Transverse colon (tissue), 4 donors: ENCODE measurements at regions not wholly inside any gene's neighbourhood (a gene's known extent, or its start where the extent isn't known, plus 50 kb on each side); places are given as distances from the start of the nearest gene placed in this dataset.

Experiments used
- DNase-seq: peaks from one replicate; pipeline ENCODE4 v3.0.0-alpha.2; 2019
- H3K27ac ChIP-seq, 4 donors: fragments of 200-600 bp; sonication (generic); 2 replicates each; pipeline ENCODE4 v1.5.1; 2016 to 2018; ENCODE audit warnings: inconsistent platforms in 4 of 4
- H3K27me3 ChIP-seq: fragments of 200-600 bp; sonication (generic); 2 replicates; pipeline ENCODE4 v1.5.1; 2017; ENCODE audit warnings: inconsistent platforms
- H3K36me3 ChIP-seq, 4 donors: fragments of 200-600 bp; sonication (generic); 2 replicates each; pipeline ENCODE4 v1.5.1; 2017 to 2019; ENCODE audit warnings: inconsistent platforms in 4 of 4
- H3K4me1 ChIP-seq, 4 donors: fragments of 200-600 bp; sonication (generic); 2 replicates each; pipeline ENCODE4 v1.5.1; 2017 to 2020; ENCODE audit warnings: inconsistent platforms in 4 of 4
- H3K4me3 ChIP-seq, 4 donors: fragments of 200-600 bp; sonication (generic); 1 replicate in 1 of 4; 2 replicates in 3 of 4; pipeline versions ENCODE4 v1.5.1 to v1.6.1; 2017 to 2019; ENCODE audit warnings: inconsistent platforms in 4 of 4
- H3K9me3 ChIP-seq, 2 donors: fragments of 200-600 bp; sonication (generic); 2 replicates each; pipeline ENCODE4 v1.5.1; 2017 to 2019; ENCODE audit warnings: inconsistent platforms in 2 of 2
- EP300 ChIP-seq: sonication (generic); formaldehyde crosslinking; IDR thresholded peaks from one replicate; pipeline ENCODE4 v1.6.1; 2017; ENCODE audit warnings: antibody characterized with exemption, low read depth
- POLR2A ChIP-seq: fragments of 450-650 bp; IDR thresholded peaks from one replicate; pipeline ENCODE4 v1.6.1; 2016; ENCODE audit warnings: antibody characterized with exemption, mild to moderate bottlenecking, moderate library complexity
- POLR2AphosphoS5 ChIP-seq, 3 donors: sonication (generic); formaldehyde crosslinking; IDR thresholded peaks; one replicate each; pipeline ENCODE4 v1.6.1; 2016; ENCODE audit warnings: antibody characterized with exemption in 3 of 3
- WGBS, 2 donors: methylation state at CpG; one replicate each; pipeline ENCODE4 v1.1.5; 2018; ENCODE audit warnings: low coverage in 1 of 2; 5-methylcytosine and 5-hydroxymethylcytosine counted together
- in situ Hi-C, 4 donors: fragments of 200-750 bp; cut with MboI; loops; one replicate each; pipeline versions ENCODE4 v1.15.0 to v1.15.1; 2017; ENCODE audit warnings: low sequenced_read_pairs in 3 of 4, low pct_ligation_motif_present in 1 of 4, low pct_unique_long_range_greater_than_20kb in 1 of 4
- intact Hi-C: fragments of 100-400 bp; cut with DNase I; formaldehyde crosslinking; loops from one replicate; pipeline ENCODE4 v1.15.1; 2023; ENCODE audit warnings: low total_unique reads
- TF ChIP-seq, protein P1 (sequence below), 5 experiments: fragments of 200-600 bp in 3 of 5; fragments of 450-650 bp in 2 of 5; sonication (generic) in 3 of 5; IDR thresholded peaks; 1 replicate in 2 of 5; 2 replicates in 3 of 5; pipeline ENCODE4 v1.5.1; 2016 to 2017; ENCODE audit warnings: antibody characterized with exemption in 5 of 5, inconsistent platforms in 3 of 5, mild to moderate bottlenecking in 2 of 5, moderate library complexity in 1 of 5

DNA sequence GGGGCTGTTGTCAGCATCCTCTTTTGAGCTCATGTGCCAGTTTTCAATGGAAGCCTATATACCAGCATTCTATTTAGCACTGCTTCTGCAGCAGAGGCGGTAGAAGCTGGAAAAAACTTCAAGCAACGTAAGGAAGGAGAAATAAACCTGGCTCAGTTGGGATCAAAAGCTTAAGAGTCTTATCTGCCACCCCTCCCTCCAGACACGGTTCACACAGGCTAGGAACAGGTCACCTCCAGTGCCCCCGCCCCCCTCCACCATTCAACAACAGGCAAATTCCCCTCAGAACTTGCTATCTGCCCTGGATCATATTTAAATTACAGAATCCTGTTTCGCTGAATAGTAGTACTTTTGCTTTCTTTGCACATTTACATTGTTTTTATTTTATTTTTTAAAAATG is 384.8 kb upstream of the PKDCC start:
- in situ Hi-C loops (no loop called here), intact Hi-C loops (no loop called here)
- no peaks in the 10 kb centered on the region for H3K9me3 ChIP-seq
- no peaks in the 10 kb centered on the region for H3K36me3 ChIP-seq
- H3K27ac ChIP-seq = no peak overlapping the region
- H3K4me1 ChIP-seq = no peaks in the 10 kb centered on the region
- no peak overlapping the region for H3K4me3 ChIP-seq
- no peaks in the 10 kb centered on the region for H3K27me3 ChIP-seq
- TF ChIP-seq, protein P1, sequence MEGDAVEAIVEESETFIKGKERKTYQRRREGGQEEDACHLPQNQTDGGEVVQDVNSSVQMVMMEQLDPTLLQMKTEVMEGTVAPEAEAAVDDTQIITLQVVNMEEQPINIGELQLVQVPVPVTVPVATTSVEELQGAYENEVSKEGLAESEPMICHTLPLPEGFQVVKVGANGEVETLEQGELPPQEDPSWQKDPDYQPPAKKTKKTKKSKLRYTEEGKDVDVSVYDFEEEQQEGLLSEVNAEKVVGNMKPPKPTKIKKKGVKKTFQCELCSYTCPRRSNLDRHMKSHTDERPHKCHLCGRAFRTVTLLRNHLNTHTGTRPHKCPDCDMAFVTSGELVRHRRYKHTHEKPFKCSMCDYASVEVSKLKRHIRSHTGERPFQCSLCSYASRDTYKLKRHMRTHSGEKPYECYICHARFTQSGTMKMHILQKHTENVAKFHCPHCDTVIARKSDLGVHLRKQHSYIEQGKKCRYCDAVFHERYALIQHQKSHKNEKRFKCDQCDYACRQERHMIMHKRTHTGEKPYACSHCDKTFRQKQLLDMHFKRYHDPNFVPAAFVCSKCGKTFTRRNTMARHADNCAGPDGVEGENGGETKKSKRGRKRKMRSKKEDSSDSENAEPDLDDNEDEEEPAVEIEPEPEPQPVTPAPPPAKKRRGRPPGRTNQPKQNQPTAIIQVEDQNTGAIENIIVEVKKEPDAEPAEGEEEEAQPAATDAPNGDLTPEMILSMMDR (IDR thresholded peaks at IDR 0.05) = no peak
- TF ChIP-seq EP300 (no peak), POLR2AphosphoS5 (IDR thresholded peaks at IDR 0.05) (no peak), POLR2A (no peak)
- WGBS, 2 donors = 68 to 85% methylated on average over 2 to 5 of the region's 5 CpGs
- no peak for DNase-seq

DNA sequence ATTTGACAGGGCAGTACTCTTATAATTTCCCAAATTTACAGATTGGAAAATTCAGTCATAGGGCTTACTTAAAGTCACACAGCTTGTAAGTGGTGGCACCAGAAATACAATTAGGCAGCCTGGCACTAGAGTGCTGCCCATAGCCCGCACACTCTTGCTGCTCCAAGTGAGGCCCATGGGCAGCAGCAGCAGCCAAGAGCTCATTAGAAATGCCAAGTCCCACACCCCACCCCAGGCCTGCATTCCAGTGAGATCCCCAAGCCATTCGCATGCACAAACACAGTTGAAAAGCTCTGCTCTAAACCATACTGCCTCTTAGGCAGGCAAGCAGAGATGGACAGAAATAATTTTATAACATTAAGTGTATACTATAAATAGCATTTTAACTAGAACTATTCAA is 379.3 kb upstream of the PKDCC start:
- Histone ChIP-seq H3K9me3 (no peaks in the 10 kb centered on the region), H3K36me3 (no peaks in the 10 kb centered on the region), H3K4me3 (no peak overlapping the region), H3K27ac (no peak overlapping the region), H3K4me1 (no peaks in the 10 kb centered on the region), H3K27me3 (no peaks in the 10 kb centered on the region)
- intact Hi-C loops = no loop called here
- in situ Hi-C loops = no loop called here
- 75 to 80% methylated on average over 1 to 2 of the region's 2 CpGs for WGBS, 2 donors
- DNase-seq = no peak
- TF ChIP-seq POLR2A = no peak
- TF ChIP-seq, protein P1 (IDR thresholded peaks at IDR 0.05) = no peak

DNA sequence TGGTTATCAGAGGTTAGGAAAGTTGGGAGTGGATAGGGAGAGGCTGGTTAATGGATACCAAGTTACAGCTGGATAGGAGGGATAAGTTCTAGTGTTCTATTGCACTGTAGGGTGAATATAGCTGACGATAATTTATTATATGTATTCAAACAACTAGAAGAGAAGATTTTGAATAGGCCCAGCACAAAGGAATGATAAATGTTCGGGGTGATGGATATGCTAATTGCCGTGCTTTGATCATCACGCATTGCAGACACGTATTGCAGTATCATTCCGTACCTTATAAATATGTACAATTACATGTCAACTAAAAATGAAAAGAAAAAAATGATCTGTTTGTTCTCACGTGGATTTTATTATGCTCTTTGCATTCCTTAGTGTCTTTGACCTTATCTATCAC is 369.2 kb upstream of the PKDCC start:
- in situ Hi-C loops (no loop called here), intact Hi-C loops (no loop called here)
- WGBS, 2 donors = 65 to 66% methylated on average over 7 of the region's 7 CpGs
- no peak for DNase-seq
- Histone ChIP-seq H3K36me3 (no peaks in the 10 kb centered on the region), H3K9me3 (no peaks in the 10 kb centered on the region), H3K27ac (no peak overlapping the region), H3K4me1 (no peaks in the 10 kb centered on the region), H3K4me3 (no peak overlapping the region), H3K27me3 (no peaks in the 10 kb centered on the region)
- TF ChIP-seq POLR2A = no peak
- no peak for TF ChIP-seq EP300
- TF ChIP-seq POLR2AphosphoS5 (IDR thresholded peaks at IDR 0.05) = no peak
- TF ChIP-seq, protein P1 (IDR thresholded peaks at IDR 0.05) = no peak

DNA sequence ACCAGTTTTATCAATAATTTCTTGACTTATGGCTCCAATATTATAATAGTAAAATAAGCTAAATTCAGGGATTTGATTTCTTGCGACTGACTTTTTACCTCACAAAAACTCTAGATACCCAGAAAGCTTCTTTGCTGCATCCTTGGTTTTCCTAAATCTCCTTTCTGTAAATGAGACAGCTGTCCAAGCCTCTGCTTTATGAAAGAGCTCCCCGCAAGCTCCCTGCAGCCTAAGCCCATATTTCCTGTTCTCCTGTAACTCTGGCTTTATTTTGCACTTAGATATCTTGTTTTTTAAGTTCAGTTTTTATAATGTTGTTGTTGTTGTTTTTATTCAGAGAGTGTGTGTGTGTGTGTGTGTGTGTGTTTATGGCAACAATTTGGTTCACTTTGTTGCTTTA is 361.7 kb upstream of the PKDCC start:
- H3K36me3 ChIP-seq = no peaks in the 10 kb centered on the region
- H3K9me3 ChIP-seq = no peaks in the 10 kb centered on the region
- TF ChIP-seq POLR2A = no peak
- TF ChIP-seq EP300 = no peak
- TF ChIP-seq, protein P1 (IDR thresholded peaks at IDR 0.05) = no peak
- no peak for TF ChIP-seq POLR2AphosphoS5 (IDR thresholded peaks at IDR 0.05)
- DNase-seq = no peak
- 80 to 93% methylated on average over 2 of the region's 2 CpGs for WGBS, 2 donors
- H3K27me3 ChIP-seq = no peaks in the 10 kb centered on the region
- H3K4me3 ChIP-seq = no peak overlapping the region
- intact Hi-C loops = no loop called here
- in situ Hi-C loops = no loop called here
- H3K27ac ChIP-seq = no peak overlapping the region
- no peaks in the 10 kb centered on the region for H3K4me1 ChIP-seq
